GM12874 (cell line): ENCODE measurements at regions not wholly inside any gene's neighbourhood (a gene's known extent, or its start where the extent isn't known, plus 50 kb on each side); places are given as distances from the start of the nearest gene placed in this dataset.

Experiments
- CTCF ChIP-seq: IDR thresholded peaks from 2 replicates; pipeline ENCODE4 v1.5.1; 2011; ENCODE audit warnings: low read depth, mild to moderate bottlenecking, control low read depth, low read length, moderate library complexity; ENCODE audit not compliant: insufficient read depth

- no peak for TF ChIP-seq CTCF
Observed at GRCh38 chr5:61678966-61679365, 346.9 kb downstream of the ZSWIM6 start.

- no peak for TF ChIP-seq CTCF
Observed at GRCh38 chr5:61679562-61679961, 347.5 kb downstream of the ZSWIM6 start.

- TF ChIP-seq CTCF: no peak
Observed at GRCh38 chr5:61680247-61680646, 348.2 kb downstream of the ZSWIM6 start.

GRCh38 chr5:61683148-61683547 is 351.1 kb downstream of the ZSWIM6 start:
- no peak for TF ChIP-seq CTCF

GRCh38 chr5:61683926-61684325 is 351.9 kb downstream of the ZSWIM6 start:
- TF ChIP-seq CTCF: no peak

- TF ChIP-seq CTCF: no peak
Observed at GRCh38 chr5:61686491-61687257, 354.6 kb downstream of the ZSWIM6 start.

GRCh38 chr5:61687371-61687770 is 355.3 kb downstream of the ZSWIM6 start:
- TF ChIP-seq CTCF: no peak
